ENCODE measurements at regions not wholly inside any gene's neighbourhood (a gene's known extent, or its start where the extent isn't known, plus 50 kb on each side); places are given as distances from the start of the nearest gene placed in this dataset.

- no peak for TF ChIP-seq POLR2A (IDR thresholded peaks at IDR 0.05)
- TF ChIP-seq, protein P1, sequence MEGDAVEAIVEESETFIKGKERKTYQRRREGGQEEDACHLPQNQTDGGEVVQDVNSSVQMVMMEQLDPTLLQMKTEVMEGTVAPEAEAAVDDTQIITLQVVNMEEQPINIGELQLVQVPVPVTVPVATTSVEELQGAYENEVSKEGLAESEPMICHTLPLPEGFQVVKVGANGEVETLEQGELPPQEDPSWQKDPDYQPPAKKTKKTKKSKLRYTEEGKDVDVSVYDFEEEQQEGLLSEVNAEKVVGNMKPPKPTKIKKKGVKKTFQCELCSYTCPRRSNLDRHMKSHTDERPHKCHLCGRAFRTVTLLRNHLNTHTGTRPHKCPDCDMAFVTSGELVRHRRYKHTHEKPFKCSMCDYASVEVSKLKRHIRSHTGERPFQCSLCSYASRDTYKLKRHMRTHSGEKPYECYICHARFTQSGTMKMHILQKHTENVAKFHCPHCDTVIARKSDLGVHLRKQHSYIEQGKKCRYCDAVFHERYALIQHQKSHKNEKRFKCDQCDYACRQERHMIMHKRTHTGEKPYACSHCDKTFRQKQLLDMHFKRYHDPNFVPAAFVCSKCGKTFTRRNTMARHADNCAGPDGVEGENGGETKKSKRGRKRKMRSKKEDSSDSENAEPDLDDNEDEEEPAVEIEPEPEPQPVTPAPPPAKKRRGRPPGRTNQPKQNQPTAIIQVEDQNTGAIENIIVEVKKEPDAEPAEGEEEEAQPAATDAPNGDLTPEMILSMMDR (IDR thresholded peaks at IDR 0.05), result no peak
Measured at GRCh38 chr7:85274454-85274853, 87.6 kb upstream of the SEMA3D start.

All from heart left ventricle (tissue), 13 donors.